Caki2 (cell line): ENCODE measurements at regions not wholly inside any gene's neighbourhood (a gene's known extent, or its start where the extent isn't known, plus 50 kb on each side); places are given as distances from the start of the nearest gene placed in this dataset.

Experiments used
- DNase-seq: peaks from one replicate; pipeline ENCODE4 v3.0.0-alpha.2; 2015; ENCODE audit warnings: low read depth
- in situ Hi-C: cut with HindIII; loops from 2 replicates; pipeline ENCODE4 v1.10.0; 2016; ENCODE audit warnings: low sequenced_read_pairs, low pct_unique_long_range_greater_than_20kb, mixed read lengths

GRCh38 chr11:103688924-103689323 lies 347.5 kb upstream of the DDI1 start:
- in situ Hi-C loops: no loop called here
- DNase-seq: no peak

- in situ Hi-C loops: no loop called here
These were observed 346.1 kb upstream of the DDI1 start for GRCh38 chr11:103690356-103690755.

GRCh38 chr11:103696123-103696522 lies 340.3 kb upstream of the DDI1 start:
- no peak for DNase-seq
- in situ Hi-C loops: no loop called here

More at GRCh38 chr11:103690356-103690755, 346.1 kb upstream of the DDI1 start:
- no peak for DNase-seq

GRCh38 chr11:103699216-103699615 lies 337.2 kb upstream of the DDI1 start:
- in situ Hi-C loops: no loop called here
- DNase-seq: no peak

GRCh38 chr11:103699656-103700055 lies 336.8 kb upstream of the DDI1 start:
- in situ Hi-C loops: no loop called here
- DNase-seq: no peak

GRCh38 chr11:103700622-103701021 lies 335.8 kb upstream of the DDI1 start:
- no peak for DNase-seq
- in situ Hi-C loops: no loop called here

- in situ Hi-C loops: no loop called here
These were observed 333.0 kb upstream of the DDI1 start for GRCh38 chr11:103703437-103703836.

GRCh38 chr11:103703954-103704353 lies 332.5 kb upstream of the DDI1 start:
- in situ Hi-C loops: no loop called here
- no peak for DNase-seq

More at GRCh38 chr11:103703437-103703836, 333.0 kb upstream of the DDI1 start:
- no peak for DNase-seq

- no peak for DNase-seq
- in situ Hi-C loops: no loop called here
These were observed 330.8 kb upstream of the DDI1 start for GRCh38 chr11:103705642-103706041.

GRCh38 chr11:103709371-103709770 lies 327.1 kb upstream of the DDI1 start:
- in situ Hi-C loops: no loop called here
- DNase-seq: no peak

- in situ Hi-C loops: no loop called here
- DNase-seq: no peak
These were observed 322.2 kb upstream of the DDI1 start for GRCh38 chr11:103714246-103714645.

GRCh38 chr11:103716363-103716762 lies 320.1 kb upstream of the DDI1 start:
- in situ Hi-C loops: no loop called here
- no peak for DNase-seq

GRCh38 chr11:103727262-103727661 lies 309.2 kb upstream of the DDI1 start:
- in situ Hi-C loops: no loop called here

GRCh38 chr11:103729617-103730016 lies 306.8 kb upstream of the DDI1 start:
- in situ Hi-C loops: no loop called here
- no peak for DNase-seq

More at GRCh38 chr11:103727262-103727661, 309.2 kb upstream of the DDI1 start:
- DNase-seq: no peak

- DNase-seq: no peak
- in situ Hi-C loops: no loop called here
These were observed 306.1 kb upstream of the DDI1 start for GRCh38 chr11:103730131-103730940.

GRCh38 chr11:103731670-103732069 lies 304.8 kb upstream of the DDI1 start:
- in situ Hi-C loops: no loop called here
- no peak for DNase-seq

GRCh38 chr11:103733889-103734288 lies 302.6 kb upstream of the DDI1 start:
- in situ Hi-C loops: no loop called here
- DNase-seq: no peak

- in situ Hi-C loops: no loop called here
- DNase-seq: no peak
These were observed 300.9 kb upstream of the DDI1 start for GRCh38 chr11:103735497-103736032.

GRCh38 chr11:103736315-103737036 lies 300.0 kb upstream of the DDI1 start:
- in situ Hi-C loops: no loop called here
- DNase-seq: no peak
